ENCODE measurements at regions not wholly inside any gene's neighbourhood (a gene's known extent, or its start where the extent isn't known, plus 50 kb on each side); places are given as distances from the start of the nearest gene placed in this dataset.
"Not testable (repeated sequence)": the region's sequence is repeated elsewhere in the genome, so short reads cannot be mapped to it uniquely, and the experiment has no call there.

- TF ChIP-seq, protein P1, sequence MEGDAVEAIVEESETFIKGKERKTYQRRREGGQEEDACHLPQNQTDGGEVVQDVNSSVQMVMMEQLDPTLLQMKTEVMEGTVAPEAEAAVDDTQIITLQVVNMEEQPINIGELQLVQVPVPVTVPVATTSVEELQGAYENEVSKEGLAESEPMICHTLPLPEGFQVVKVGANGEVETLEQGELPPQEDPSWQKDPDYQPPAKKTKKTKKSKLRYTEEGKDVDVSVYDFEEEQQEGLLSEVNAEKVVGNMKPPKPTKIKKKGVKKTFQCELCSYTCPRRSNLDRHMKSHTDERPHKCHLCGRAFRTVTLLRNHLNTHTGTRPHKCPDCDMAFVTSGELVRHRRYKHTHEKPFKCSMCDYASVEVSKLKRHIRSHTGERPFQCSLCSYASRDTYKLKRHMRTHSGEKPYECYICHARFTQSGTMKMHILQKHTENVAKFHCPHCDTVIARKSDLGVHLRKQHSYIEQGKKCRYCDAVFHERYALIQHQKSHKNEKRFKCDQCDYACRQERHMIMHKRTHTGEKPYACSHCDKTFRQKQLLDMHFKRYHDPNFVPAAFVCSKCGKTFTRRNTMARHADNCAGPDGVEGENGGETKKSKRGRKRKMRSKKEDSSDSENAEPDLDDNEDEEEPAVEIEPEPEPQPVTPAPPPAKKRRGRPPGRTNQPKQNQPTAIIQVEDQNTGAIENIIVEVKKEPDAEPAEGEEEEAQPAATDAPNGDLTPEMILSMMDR (conservative IDR thresholded peaks at IDR 0.05; ENCODE audit: low read length), result no peak
- H3K4me3 ChIP-seq (ENCODE audit: low read length), result no peak overlapping the region
- DNase-seq (ENCODE audit: low read depth), result no peak
Observed at GRCh38 chr1:227486559-227486958, 76.8 kb upstream of the ZNF678 start.

DNA sequence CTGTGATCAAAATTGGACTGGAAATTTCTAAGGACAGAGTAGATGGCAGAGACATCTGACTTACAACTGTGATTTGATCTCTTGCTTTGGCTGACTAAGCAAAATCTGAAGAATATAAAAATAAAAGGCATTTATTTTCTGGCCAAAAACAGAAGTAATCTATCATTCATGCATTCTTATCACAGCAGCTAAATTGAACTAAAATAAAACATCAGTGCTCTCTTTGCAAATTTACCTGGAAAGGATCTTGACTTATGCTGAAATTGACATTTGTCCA, 81.4 kb upstream of the ZNF678 start:
- H3K4me3 ChIP-seq (ENCODE audit: low read length), result no peak overlapping the region
- DNase-seq (ENCODE audit: low read depth), result no peak
- TF ChIP-seq, protein P1 (conservative IDR thresholded peaks at IDR 0.05; ENCODE audit: low read length), result no peak

- DNase-seq (ENCODE audit: low read depth); H3K4me3 ChIP-seq (ENCODE audit: low read length): not testable (repeated sequence)
Observed at GRCh38 chr1:227474072-227474471, 89.3 kb upstream of the ZNF678 start.

DNA sequence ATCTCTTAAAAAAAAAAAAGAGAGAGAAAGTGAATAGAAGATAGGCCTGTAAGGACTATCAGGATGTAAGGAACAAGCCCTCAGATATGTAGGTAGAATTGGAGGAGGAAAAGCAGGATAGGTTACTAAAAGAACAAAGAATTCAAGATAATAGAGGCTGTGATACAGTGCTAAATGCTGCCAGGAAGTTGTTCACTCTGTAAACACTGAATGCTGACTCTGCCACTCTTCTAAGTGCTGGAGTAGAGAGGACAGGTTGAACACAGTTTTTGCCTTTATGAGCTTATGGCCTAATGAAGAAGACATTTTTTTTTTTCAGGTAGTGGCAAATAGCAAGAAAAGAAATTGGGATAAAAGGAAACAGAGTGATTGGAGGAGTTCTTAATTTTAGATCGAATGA, 90.6 kb upstream of the ZNF678 start:
- H3K4me3 ChIP-seq (ENCODE audit: low read length), result no peak overlapping the region
- DNase-seq (ENCODE audit: low read depth), result no peak
- TF ChIP-seq, protein P1 (conservative IDR thresholded peaks at IDR 0.05; ENCODE audit: low read length), result no peak

GRCh38 chr1:227470688-227471087, 92.7 kb upstream of the ZNF678 start:
- no peak overlapping the region for H3K4me3 ChIP-seq (ENCODE audit: low read length)
- TF ChIP-seq, protein P1 (conservative IDR thresholded peaks at IDR 0.05; ENCODE audit: low read length), result no peak
- DNase-seq (ENCODE audit: low read depth), result no peak

DNA sequence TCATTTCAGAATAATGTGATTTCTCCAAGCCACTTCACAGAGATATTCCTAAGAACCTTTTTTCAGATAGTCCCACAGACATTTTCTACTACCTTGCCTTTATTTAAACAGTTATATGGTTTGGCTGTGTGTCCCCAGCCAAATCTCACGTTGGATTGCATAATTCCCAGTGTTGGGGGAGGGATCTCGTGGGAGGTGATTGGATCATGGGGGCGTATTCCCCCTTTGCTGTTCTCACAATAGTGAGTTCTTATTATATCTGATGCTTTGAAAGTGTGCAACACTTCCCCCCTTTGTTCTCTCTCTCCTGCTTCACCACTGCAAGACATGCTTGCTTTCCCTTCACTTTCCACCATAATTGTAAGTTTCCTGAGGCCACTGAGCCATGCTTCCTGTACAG, 93.6 kb upstream of the ZNF678 start:
- DNase-seq (ENCODE audit: low read depth), result no peak
- H3K4me3 ChIP-seq (ENCODE audit: low read length), result no peak overlapping the region
- TF ChIP-seq, protein P1 (conservative IDR thresholded peaks at IDR 0.05; ENCODE audit: low read length), result no peak

DNA sequence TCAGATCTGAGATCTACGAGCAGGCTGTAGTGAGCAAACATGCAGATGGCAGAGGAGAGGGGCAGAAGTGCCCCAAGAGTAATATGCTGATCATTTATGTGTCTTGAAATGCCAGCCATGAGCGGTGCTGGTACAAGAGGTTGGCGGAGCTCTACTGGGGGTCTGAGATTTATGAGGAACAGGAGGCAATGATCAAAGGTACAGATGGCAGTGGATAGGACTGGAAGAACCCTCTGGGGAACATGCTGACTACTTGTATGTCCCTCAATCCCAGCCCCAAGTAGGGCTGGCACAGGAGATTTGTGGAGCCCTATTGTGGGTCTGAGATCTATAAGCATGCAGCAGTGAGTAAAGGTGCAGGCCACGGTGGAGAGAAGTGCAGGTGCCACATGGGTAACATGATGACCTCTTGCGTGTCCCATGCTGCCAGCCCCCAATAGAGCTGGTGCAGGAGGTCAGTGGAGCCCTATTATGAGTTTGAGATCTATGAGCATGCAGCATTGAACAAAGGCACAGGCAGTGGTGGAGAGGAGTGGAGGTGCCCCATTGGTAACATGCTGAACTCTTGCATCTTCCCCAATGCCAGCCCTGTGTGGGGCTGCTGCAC, 97.2 kb upstream of the ZNF678 start:
- TF ChIP-seq, protein P1 (conservative IDR thresholded peaks at IDR 0.05; ENCODE audit: low read length), result no peak

DNA sequence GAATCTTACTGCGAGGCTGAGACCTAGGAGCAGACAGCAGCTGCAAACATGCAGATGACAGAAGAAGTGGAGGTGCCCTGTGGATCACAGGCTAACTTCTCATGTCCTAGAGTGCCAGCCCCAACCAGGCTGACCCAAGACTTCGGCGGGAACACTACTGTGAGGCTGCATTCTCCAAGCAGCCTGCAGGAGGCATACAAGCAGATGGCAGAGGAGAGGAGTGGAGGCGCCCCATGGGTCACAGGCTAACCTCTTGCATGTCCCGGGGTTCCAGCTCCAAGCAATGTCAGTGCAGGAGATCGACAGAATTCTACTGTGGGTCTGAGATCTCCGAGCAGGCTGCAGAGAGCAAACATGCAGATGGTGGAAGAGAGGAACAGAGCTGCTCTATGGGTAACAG, 98.1 kb upstream of the ZNF678 start:
- H3K4me3 ChIP-seq (ENCODE audit: low read length), result no peak overlapping the region
- no peak for DNase-seq (ENCODE audit: low read depth)
- TF ChIP-seq, protein P1 (conservative IDR thresholded peaks at IDR 0.05; ENCODE audit: low read length), result no peak

More for the DNA sequence above, 97.2 kb upstream of the ZNF678 start:
- H3K4me3 ChIP-seq (ENCODE audit: low read length), result no peak overlapping the region
- no peak for DNase-seq (ENCODE audit: low read depth)

All from AG10803 (cell line).